Activated naive CD4-positive, alpha-beta T cell treated with anti-CD3 and anti-CD28 coated beads, Interleukin-2, amount 50 U/mL, for 24 hours (primary cell): ENCODE measurements at regions not wholly inside any gene's neighbourhood (a gene's known extent, or its start where the extent isn't known, plus 50 kb on each side); places are given as distances from the start of the nearest gene placed in this dataset.
"Not testable (repeated sequence)": the region's sequence is repeated elsewhere in the genome, so short reads cannot be mapped to it uniquely, and the experiment has no call there.

Experiments
- H3K27ac Mint-ChIP-seq: one replicate; pipeline ENCODE4 v1.8.0; 2021; ENCODE audit warnings: mild to moderate bottlenecking, mixed read lengths
- H3K27me3 Mint-ChIP-seq: one replicate; pipeline ENCODE4 v1.8.0; 2021; ENCODE audit warnings: mixed read lengths
- H3K36me3 Mint-ChIP-seq: one replicate; pipeline ENCODE4 v1.8.0; 2021; ENCODE audit warnings: mixed read lengths
- H3K4me1 Mint-ChIP-seq: one replicate; pipeline ENCODE4 v1.8.0; 2021; ENCODE audit warnings: mixed read lengths
- H3K4me3 Mint-ChIP-seq: one replicate; pipeline ENCODE4 v1.8.0; 2021; ENCODE audit warnings: mild to moderate bottlenecking, mixed read lengths
- H3K9me3 Mint-ChIP-seq: one replicate; pipeline ENCODE4 v1.8.0; 2021; ENCODE audit warnings: mixed read lengths

DNA sequence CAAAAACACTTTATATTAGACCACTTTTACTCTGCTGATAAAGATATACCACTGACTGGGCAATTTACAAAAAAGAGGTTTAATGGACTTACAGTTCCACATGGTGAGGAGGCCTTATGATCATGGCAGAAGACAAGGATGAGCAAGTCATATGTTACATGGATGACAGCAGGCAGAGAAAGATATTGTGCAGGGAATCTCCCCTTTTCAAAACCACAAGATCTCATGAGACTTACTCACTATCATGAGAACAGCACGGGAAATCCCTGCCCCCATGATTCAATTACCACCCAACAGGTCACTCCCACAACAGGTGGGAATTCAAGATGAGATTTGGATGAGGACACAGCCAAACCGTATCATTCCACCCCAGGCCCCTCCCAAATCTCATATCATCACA, 1383.8 kb upstream of the MAP3K7 start:
- Mint-ChIP-seq H3K27ac (no peak overlapping the region), H3K36me3 (peaks cover 3% of the 10 kb centered on the region), H3K4me1 (no peaks in the 10 kb centered on the region)

DNA sequence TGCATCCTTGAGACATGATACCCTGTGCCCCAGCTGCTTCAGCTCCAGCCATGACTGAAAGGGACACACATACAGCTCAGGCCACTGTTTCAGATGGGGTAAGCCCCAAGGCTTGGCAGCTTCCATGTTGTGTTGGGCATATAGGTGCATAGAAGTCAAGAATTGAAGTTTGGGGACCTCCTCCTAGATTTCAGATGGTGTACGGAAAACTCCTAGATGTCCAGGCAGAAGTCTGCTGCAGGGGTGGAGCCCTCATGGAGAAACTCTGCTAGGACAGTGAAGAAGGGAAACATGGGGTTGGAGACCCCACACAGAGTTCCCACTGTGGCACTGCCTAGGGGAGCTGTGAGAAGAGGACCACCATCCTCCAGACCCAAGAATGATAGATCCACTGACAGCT, 1379.0 kb upstream of the MAP3K7 start:
- H3K27ac Mint-ChIP-seq, result no peak overlapping the region
- H3K27me3 Mint-ChIP-seq, result no peaks in the 10 kb centered on the region
- no peaks in the 10 kb centered on the region for H3K4me1 Mint-ChIP-seq
- peaks cover 3% of the 10 kb centered on the region for H3K36me3 Mint-ChIP-seq
- H3K4me3 Mint-ChIP-seq, result no peak overlapping the region
- peaks cover 25% of the 10 kb centered on the region for H3K9me3 Mint-ChIP-seq

More for the DNA sequence above, 1383.8 kb upstream of the MAP3K7 start:
- Mint-ChIP-seq H3K27me3 (no peaks in the 10 kb centered on the region), H3K9me3 (peaks cover 14% of the 10 kb centered on the region), H3K4me3 (no peak overlapping the region)

DNA sequence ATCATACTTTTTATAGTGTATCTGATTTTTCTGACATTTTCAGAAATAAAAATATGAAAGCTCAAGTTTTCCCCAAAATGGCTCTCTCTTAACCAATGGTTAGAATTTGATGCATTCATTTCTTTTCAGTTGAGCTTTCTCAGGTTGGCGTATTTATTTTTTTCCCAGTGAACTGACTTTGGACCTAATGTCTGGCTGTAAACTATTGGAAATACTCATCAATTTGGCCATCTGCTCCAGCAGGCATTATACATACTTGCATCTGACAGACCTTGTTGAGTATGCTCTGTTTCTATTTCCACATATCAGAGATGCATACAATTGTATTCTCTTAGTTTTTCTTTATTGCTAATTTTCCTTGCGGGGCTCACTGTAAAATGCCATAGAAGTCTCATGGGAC, 1374.8 kb upstream of the MAP3K7 start:
- Mint-ChIP-seq H3K27me3 (no peaks in the 10 kb centered on the region), H3K4me3 (no peak overlapping the region), H3K4me1 (no peaks in the 10 kb centered on the region), H3K9me3 (peaks cover 18% of the 10 kb centered on the region), H3K36me3 (no peaks in the 10 kb centered on the region), H3K27ac (no peak overlapping the region)

DNA sequence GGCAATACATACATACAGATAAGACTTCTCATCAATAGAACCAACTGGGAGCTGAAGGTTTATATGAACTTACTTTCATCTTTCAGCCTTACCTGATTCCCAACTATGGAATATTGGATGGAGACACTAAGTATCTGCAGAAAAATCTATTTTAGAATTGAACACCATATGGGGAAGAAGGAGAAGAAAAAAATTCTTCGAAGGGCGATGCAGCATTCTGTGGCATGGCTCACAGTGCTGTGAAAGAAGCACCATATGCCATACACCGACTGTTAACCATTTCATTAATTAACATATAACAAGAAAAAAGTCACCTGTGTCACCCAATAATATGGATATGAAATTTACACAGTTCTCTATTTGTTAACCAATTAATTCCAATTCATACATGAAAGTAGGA, 1374.4 kb upstream of the MAP3K7 start:
- H3K27ac Mint-ChIP-seq, result no peak overlapping the region
- no peaks in the 10 kb centered on the region for H3K27me3 Mint-ChIP-seq
- no peak overlapping the region for H3K4me3 Mint-ChIP-seq
- H3K36me3 Mint-ChIP-seq, result no peaks in the 10 kb centered on the region
- no peaks in the 10 kb centered on the region for H3K4me1 Mint-ChIP-seq
- peaks cover 13% of the 10 kb centered on the region for H3K9me3 Mint-ChIP-seq

DNA sequence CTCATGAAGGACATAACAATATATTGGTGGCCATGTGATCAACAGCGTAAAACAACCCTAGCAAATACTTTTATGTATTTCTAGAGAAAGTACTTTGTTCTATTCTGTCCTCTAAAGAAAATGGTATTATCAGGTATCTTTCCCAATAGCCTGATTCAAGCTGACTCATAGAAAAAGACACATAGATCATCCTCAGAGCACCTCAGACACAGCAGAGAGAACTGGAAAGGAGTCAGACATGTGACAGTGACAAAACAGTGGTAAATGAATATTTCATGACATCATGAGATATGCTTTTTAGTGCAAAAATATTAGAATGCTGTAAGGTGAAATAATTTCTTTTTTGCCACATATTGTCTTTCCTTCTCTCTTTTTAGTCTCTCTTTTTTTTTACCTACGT, 1355.0 kb upstream of the MAP3K7 start:
- no peaks in the 10 kb centered on the region for H3K36me3 Mint-ChIP-seq
- H3K9me3 Mint-ChIP-seq, result peaks cover 22% of the 10 kb centered on the region
- no peak overlapping the region for H3K4me3 Mint-ChIP-seq
- H3K4me1 Mint-ChIP-seq, result no peaks in the 10 kb centered on the region
- H3K27ac Mint-ChIP-seq, result no peak overlapping the region
- H3K27me3 Mint-ChIP-seq, result no peaks in the 10 kb centered on the region

DNA sequence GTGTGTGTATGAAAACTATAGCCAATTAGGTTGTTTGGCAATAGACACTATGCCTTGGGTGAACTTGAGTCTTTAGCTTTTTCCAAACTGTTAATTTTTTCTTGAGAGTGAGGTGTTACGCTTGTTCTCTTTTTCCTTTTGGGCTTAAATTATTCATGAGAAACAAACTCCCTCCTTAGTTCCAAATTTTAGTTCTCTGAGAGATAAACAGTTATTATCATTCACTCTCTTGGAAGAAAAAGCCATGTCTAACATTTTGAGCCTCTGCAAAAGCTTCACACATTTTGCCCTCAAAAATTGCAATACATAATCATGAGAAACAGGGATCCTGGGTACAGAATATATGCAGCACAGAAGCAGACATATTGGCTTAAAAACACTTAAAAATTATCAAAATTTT, 1353.9 kb upstream of the MAP3K7 start:
- no peaks in the 10 kb centered on the region for H3K4me1 Mint-ChIP-seq

DNA sequence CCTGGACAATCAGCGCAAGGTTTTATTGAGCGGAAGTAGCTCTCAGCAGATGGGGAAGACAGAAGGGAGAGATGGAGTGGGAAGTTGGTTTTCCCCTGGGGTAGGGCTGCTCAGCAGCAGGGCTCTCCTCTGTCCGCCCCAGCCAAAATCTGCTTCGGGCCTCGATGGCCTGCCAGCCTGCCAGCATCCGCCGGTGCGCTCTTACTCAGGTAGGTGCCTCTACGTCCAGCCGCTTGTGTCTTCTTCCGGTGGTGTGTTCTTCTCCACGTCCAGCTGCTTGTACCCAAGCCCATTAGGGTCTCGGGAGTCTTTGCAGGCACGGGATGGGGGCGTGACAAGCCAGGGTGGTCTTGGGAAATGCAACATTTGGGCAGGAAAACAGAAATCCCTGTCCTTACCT, 1340.0 kb upstream of the MAP3K7 start:
- H3K27me3 Mint-ChIP-seq, result no peaks in the 10 kb centered on the region
- H3K27ac Mint-ChIP-seq, result no peak overlapping the region
- no peaks in the 10 kb centered on the region for H3K4me1 Mint-ChIP-seq
- H3K4me3 Mint-ChIP-seq, result no peak overlapping the region
- peaks cover 15% of the 10 kb centered on the region for H3K9me3 Mint-ChIP-seq
- H3K36me3 Mint-ChIP-seq, result no peaks in the 10 kb centered on the region

More for the DNA sequence above, 1353.9 kb upstream of the MAP3K7 start:
- Mint-ChIP-seq H3K4me3 (no peak overlapping the region), H3K27ac (no peak overlapping the region), H3K36me3 (no peaks in the 10 kb centered on the region), H3K9me3 (peaks cover 14% of the 10 kb centered on the region), H3K27me3 (no peaks in the 10 kb centered on the region)

DNA sequence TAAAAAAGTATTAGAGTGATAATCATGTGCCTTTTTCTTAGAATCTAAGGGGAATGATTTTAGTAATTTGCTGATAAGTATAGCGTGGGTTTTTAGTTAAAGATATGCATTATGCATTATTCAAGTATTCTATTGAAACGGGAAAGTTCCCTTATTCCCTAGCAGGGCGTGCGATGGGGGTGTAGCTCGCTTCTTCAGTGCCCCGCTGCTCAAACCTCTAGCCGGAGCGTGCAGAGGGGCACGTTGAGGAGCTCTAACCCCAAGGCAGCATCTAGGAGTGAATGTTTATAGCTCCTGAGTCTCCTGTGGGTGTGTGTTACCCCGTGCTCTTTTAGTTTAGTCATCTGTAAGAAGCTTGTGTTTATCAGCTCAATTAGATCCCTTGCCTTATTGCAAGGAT, 1339.5 kb upstream of the MAP3K7 start:
- H3K4me1 Mint-ChIP-seq, result no peaks in the 10 kb centered on the region
- no peak overlapping the region for H3K27ac Mint-ChIP-seq
- peaks cover 15% of the 10 kb centered on the region for H3K9me3 Mint-ChIP-seq
- no peaks in the 10 kb centered on the region for H3K36me3 Mint-ChIP-seq
- no peak overlapping the region for H3K4me3 Mint-ChIP-seq
- no peaks in the 10 kb centered on the region for H3K27me3 Mint-ChIP-seq

DNA sequence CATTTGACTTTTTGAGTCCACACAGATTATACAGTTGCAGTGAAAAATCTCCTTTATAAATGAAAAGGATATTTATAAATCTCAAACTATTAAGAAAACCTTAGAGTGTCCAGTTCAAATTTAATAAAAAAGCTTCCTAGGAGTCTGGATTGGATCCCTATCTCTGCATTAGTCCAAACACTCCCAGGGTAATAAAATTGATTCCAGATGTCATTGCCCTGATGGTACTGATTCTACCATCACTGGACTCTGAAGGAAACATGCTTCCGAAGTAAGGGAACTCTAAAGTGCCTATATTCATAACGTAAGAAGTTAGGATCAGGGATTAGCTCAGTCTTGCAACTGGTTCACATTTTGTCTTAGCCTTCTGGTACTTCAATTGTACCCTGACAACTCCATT, 1325.1 kb upstream of the MAP3K7 start:
- peaks cover 6% of the 10 kb centered on the region for H3K9me3 Mint-ChIP-seq
- H3K36me3 Mint-ChIP-seq, result no peaks in the 10 kb centered on the region
- H3K27me3 Mint-ChIP-seq, result no peaks in the 10 kb centered on the region
- no peak overlapping the region for H3K4me3 Mint-ChIP-seq
- no peak overlapping the region for H3K27ac Mint-ChIP-seq
- H3K4me1 Mint-ChIP-seq, result no peaks in the 10 kb centered on the region

DNA sequence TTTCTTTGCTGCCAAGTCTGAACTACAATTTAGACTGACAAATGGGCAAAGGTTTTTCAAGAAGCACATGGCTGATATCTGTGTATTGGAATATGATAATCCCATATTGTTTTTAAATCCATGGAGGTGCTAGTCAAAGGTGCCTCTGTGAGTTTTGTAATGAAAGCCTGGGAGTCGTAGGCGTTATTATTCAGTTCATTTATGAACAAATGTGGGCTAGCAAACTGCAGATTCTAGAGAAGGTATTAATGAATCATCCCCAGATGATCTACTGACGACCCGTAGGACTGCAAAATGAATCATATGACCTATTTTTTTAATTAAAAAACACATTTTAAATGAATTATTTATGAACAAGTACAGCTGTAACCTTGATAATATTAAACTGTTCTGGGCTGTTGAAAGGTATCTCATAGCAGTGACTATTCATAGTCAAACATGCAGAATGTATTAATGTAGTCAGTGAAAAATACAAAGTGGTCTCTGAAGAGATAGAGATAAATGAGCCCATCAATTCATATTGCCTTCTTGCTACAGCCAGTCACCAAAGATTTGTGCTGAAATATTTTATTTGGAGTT, 1317.8 kb upstream of the MAP3K7 start:
- H3K27me3 Mint-ChIP-seq, result no peaks in the 10 kb centered on the region
- no peak overlapping the region for H3K4me3 Mint-ChIP-seq
- no peaks in the 10 kb centered on the region for H3K36me3 Mint-ChIP-seq
- no peaks in the 10 kb centered on the region for H3K9me3 Mint-ChIP-seq
- no peaks in the 10 kb centered on the region for H3K4me1 Mint-ChIP-seq
- H3K27ac Mint-ChIP-seq, result no peak overlapping the region

DNA sequence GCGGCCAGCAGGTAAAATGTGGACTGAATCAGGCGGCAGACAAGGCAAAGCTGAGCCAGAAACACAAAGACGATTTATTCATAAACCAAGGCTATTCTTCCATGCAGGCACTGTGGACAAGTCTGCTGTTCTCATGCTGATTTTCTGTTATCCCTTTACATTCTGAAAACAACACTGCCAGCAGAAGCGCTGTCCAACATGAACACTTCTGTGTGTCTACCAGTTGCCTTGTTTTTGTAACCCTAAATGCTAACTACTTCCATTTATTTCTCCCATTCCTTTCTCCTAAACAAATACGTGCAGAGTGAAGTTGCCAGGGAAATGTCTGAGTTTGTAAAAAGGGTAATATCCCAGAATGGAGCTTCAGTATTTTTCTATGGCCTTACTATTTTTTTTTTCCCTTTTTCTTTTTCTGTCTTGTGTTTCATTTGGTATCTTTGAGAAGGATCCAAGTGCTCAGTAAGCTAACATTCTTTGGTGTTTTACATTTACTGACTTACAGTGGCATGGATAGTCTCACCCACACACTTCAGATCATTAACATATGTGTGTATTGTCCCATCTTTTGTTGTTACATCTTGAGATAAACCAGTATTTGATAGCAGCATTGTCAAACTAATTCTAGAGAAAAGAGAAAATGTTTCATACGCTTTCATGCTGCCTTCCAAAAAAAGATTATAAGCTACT, 1308.9 kb upstream of the MAP3K7 start:
- Mint-ChIP-seq H3K9me3 (peaks cover 15% of the 10 kb centered on the region), H3K27me3 (no peaks in the 10 kb centered on the region), H3K4me1 (no peaks in the 10 kb centered on the region), H3K27ac (no peak overlapping the region), H3K4me3 (no peak overlapping the region), H3K36me3 (no peaks in the 10 kb centered on the region)

DNA sequence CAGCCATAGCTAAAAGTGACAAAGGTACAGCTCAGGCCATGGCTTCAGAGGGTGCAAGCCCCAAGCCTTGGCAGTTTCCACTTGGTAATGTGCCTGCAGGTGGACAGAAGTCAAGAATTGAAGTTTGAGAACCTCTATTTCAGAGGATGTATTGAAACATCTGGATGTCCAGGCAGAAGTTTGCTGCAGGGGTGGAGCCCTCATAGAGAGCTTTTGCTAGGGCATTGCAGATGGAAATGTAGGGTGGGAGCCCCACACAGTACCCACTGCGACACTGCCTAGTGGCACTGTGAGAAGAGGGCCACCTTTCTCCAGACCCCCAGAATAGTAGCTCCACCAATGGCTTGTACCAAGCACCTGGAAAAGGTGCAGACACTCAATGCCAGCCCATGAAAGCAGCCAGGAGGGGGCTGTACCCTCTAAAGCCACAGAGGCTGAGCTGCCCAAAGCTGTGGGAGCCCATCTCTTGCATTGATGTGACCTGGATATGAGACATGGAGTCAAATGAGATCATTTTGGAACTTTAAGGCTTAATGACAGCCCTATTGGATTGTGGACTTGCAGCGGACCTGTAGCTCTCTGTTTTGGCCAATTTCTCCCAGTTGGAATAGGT, 1299.4 kb upstream of the MAP3K7 start:
- Mint-ChIP-seq H3K9me3 (no peaks in the 10 kb centered on the region), H3K27me3 (no peaks in the 10 kb centered on the region), H3K4me1 (no peaks in the 10 kb centered on the region), H3K27ac (no peak overlapping the region), H3K36me3 (no peaks in the 10 kb centered on the region), H3K4me3 (no peak overlapping the region)

DNA sequence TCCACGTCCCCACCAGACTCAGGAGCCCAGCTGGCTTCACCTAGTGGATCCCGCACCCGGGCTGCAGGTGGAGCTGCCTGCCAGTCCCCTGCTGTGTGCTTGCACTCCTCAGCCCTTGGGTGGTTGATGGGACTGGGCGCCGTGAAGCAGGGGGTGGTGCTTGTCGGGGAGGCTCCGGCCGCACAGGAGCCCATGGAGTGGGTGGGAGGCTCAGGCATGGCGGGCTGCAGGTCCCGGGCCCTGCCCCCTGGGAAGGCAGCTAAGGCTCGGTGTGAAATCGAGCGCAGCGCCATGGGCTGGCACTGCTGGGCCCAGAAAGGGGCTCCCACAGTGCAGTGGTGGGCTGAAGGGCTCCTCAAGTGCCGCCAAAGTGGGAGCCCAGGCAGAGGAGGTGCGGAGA, 1294.9 kb upstream of the MAP3K7 start:
- H3K9me3 Mint-ChIP-seq, H3K4me3 Mint-ChIP-seq, H3K27me3 Mint-ChIP-seq, H3K4me1 Mint-ChIP-seq, H3K36me3 Mint-ChIP-seq, H3K27ac Mint-ChIP-seq: not testable (repeated sequence)

DNA sequence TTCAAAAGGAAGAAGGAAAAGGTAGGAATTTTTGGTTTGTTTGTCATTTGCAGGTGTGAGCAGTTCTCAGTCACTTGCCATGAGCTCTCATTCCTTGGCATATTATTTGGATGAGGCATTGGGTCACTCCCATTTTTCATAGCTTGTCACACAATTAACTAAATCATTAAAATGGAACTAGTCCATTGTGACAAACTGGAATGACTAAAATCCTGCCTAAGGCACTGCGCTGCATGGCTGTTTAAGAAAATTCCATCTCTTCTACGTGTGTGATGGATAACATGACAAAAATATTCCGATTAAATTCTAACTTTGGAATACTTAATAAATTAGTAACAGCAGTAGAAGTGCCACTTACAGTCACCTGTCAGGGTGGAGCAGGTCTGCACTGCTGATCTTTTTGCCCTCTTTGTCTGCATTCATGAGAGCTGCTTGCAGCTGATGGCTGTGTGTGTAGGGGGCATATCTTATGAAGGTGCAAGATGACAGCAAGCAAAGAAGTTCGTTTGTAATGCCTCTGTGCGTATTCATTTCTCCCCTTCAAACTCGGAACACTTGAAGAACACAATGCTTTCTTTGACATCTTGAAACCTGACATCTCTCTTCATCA, 1292.6 kb upstream of the MAP3K7 start:
- Mint-ChIP-seq H3K9me3 (peaks cover 5% of the 10 kb centered on the region), H3K4me1 (no peaks in the 10 kb centered on the region), H3K4me3 (no peak overlapping the region), H3K27me3 (no peaks in the 10 kb centered on the region), H3K36me3 (no peaks in the 10 kb centered on the region), H3K27ac (no peak overlapping the region)

DNA sequence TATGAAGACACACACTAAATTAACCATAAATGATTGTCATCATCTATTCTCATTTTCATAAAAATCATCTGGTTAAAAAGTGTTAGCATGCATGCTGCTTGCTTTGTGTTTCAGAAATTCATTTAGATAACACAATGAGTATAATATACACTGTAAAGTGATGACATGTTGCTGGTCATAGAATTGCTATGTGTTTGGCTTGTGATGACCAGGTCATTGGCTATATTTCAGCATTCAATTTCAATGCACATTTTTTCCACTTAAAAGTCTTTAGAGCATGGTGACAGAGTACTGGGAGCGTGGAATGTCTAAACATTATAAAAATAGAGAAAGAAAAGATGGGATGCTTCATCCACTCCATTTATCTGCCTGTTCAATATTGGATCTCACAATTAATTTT, 1291.1 kb upstream of the MAP3K7 start:
- Mint-ChIP-seq H3K4me3 (no peak overlapping the region), H3K27ac (no peak overlapping the region), H3K36me3 (no peaks in the 10 kb centered on the region), H3K4me1 (no peaks in the 10 kb centered on the region), H3K9me3 (peaks cover 5% of the 10 kb centered on the region), H3K27me3 (no peaks in the 10 kb centered on the region)

DNA sequence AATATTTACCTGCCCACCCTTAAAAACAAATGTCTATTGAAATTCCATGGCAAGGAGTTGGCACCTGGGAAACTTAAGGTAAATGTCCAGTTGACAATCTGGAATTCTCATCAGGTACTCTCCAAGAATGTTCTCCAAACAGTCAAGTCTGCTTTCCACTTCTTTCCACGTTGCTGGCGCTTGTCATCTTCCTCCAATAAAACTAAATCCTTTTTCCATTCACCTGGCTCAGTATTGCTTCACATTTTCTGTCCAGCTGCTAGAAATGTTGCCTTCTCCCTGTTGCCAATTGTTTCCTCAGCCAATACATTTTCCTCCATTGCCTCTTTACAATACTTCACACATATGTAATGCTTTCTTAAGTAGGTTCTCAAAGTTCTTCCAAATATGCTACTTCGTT, 1288.1 kb upstream of the MAP3K7 start:
- H3K4me3 Mint-ChIP-seq, result no peak overlapping the region
- H3K4me1 Mint-ChIP-seq, result no peaks in the 10 kb centered on the region
- no peak overlapping the region for H3K27ac Mint-ChIP-seq
- H3K9me3 Mint-ChIP-seq, result peaks cover 5% of the 10 kb centered on the region
- H3K36me3 Mint-ChIP-seq, result no peaks in the 10 kb centered on the region
- H3K27me3 Mint-ChIP-seq, result no peaks in the 10 kb centered on the region
